Renal cortical epithelial cell (primary cell): ENCODE measurements at regions not wholly inside any gene's neighbourhood (a gene's known extent, or its start where the extent isn't known, plus 50 kb on each side); places are given as distances from the start of the nearest gene placed in this dataset.
"Not testable (repeated sequence)": the region's sequence is repeated elsewhere in the genome, so short reads cannot be mapped to it uniquely, and the experiment has no call there.

Source experiments
- DNase-seq: peaks from one replicate; pipeline ENCODE4 v3.0.0-alpha.2; 2011; ENCODE audit warnings: low read depth

DNA sequence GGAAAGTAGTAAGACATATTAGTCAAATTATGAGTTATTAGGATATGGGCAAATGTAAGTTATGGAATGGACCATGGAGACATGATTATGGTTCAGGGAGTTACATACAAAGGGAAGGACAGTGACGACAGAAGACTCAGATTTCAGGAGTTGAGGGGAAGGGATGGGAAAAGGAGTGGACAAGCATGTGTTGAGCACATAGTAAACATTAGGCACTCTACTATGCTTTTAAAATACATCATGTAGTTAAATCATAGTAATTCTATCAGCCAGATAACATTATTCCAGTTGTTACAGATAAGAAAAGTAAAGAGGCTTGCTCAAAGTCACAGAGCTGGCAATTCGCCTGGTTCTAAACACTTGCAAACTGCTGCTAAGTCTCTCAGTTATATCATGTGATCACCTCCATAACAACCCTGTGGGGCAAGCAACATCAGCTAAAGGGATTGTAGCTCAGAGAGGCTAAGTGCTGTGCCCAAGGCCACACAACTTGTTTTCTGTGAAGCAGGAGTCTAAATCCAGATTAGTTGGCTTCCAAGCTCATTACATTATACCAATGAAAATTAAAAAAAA lies 115.2 kb upstream of the MDFIC start:
- no peak for DNase-seq

DNA sequence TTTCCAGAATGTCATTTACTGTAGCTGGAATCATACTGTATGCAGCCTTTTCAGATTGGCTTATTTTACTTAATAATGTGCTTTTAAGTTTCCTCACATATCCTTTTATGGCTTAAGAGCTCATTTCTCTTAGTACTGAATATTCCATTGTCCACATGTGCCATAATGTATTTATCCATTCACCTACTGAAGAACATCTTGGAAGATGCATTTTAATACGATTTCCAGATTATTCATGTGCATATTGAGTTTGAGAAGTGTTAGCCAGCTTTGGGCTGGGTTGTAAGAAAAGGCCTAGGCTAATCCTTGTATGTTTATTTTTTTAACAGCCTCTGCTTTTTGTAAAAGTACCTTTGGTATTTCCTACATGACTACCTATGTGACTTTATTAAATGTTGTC lies 109.3 kb upstream of the MDFIC start:
- no peak for DNase-seq

DNA sequence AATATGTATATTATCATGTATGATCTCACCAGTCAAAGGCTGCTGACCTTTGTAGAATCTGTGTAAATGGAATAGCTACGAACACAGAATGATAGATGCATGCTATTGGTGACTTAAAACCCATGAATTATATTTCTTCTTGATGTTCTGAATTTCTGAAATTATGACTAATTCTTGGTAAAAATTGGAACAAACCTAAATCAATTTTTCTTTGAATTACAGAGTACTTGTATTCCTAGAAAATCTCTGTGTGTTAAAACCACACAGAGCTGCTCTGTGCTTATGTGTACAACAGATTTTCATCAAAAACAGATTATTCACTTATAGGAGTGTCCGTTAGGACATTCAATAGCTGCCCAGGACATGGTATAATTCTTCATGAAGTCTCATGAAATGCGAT lies 108.3 kb upstream of the MDFIC start:
- no peak for DNase-seq

DNA sequence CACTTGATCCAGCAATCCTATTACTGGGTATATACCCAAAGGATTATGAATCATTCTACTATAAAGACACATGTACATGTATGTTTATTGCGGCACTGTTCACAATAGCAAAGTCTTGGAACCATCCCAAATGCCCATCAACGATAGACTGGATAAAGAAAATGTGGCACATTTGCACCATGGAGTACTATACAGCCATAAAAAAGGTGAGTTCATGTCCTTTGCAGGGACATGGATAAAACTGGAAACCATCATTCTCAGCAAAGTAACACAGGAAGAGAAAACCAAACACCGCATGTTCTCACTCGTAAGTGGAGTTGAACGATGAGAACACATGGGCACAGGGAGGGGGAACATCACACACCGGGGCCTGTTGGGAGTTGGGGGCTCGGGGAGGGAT lies 104.9 kb upstream of the MDFIC start:
- DNase-seq: not testable (repeated sequence)

DNA sequence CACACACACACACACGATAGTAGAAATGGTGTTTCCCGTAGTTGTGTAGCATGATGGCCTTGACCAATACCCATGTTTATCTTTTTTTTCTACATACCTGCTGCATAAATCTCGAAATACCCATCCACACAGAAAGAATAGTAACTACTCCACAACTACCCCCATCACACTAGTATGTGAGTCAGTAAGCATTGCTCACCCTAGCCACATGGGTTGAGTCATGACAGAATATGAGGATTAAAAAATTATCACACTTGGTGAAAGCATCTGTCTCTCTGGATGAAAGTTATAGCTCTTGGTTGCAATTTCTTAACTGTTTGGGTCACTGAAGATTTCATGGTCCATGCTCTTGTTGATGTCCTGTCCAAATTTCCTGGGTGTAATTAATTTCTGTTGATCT lies 103.4 kb upstream of the MDFIC start:
- DNase-seq: peak; percentile 77

DNA sequence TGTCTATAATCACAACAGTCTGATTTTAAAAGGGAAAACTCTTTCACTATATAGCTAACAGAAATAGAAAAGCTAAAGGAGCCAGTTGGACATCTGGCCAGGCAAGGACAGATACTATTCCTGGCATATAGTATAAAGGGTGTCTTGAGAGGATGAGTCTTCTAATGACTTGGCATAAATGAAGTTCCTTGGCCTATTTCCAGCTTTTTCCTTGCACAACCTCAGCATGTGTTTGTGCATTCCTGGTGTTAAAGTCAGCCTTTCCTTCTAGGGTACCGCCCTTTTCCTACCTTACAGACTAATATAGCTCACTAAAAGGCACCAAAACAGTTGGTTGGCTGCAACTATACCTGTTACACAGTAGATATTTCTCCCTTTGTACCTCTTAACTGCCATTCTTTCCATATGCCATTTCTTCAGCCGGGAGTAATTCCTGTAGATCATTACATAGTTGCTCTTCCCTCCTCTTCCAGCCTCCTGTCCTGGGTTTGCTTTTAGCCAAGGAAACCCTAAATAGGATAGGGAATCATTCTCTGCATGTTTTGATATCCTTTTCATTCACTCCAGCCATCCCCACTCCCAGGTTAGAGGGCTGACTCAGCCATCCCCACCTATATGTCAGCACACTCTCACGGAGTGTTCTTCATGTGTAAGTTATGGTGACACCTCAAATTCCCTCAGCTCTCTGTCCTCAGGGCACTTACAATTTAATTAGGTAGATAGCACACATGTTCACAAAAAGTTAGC lies 102.1 kb upstream of the MDFIC start:
- DNase-seq: peak; percentile 99

DNA sequence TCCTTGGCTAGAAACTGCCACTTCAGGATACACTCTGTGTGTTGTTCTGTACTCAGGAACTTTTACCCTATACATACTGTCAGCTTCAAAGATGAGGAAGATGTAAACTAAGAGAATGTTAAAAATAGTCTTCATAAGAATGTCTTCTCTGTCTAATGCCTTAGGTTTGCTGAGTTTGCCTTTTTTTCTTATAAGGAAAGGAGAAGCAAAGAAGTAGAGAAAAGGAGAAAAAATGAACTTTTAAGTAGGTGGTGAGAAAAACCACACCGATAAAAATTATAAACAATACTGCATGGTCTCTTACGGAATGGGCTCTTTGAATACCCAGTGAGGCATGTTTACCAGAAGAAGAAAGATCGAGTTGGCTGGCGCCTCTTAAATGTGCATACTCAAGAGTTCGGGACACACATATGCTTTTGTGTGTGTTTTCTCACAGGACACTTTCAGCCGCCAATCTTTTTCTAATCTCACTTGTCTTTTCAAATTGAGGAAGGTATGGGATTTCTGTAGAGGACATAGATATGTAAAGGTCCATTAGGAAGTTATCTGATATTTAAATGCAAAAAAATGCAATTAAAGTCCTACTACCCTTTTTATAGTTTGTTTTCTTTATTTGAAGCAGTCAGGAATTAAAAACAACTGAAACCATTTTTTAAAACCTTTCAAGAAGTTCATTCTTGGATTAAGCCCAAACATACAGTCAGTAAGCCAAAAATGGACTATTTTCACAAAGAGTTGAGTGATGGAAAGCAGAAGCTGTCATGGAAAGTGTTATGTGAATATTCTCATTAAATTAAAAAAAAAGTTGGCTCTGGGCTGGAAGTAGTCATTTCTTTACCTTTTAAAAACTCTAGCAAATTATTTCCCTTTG lies 100.6 kb upstream of the MDFIC start:
- DNase-seq: no peak

DNA sequence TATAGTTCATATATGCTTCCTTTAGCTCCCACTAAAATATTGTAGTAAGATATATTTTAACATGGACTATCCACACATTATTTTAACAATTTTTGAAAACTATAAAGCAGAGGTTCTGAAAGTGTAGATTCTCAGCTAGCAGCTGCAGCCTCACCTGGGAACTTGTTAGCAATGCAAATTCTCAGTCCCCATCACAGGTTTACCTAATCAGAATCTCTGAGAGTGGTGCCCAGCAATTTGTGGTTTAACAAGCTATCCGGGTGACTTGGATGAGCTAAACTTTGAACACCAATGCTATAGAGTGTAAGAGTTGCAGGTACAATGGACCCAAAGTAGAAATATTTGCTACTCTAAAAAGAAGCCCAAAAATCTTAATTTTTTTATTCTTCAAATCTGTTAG lies 99.8 kb upstream of the MDFIC start:
- no peak for DNase-seq

DNA sequence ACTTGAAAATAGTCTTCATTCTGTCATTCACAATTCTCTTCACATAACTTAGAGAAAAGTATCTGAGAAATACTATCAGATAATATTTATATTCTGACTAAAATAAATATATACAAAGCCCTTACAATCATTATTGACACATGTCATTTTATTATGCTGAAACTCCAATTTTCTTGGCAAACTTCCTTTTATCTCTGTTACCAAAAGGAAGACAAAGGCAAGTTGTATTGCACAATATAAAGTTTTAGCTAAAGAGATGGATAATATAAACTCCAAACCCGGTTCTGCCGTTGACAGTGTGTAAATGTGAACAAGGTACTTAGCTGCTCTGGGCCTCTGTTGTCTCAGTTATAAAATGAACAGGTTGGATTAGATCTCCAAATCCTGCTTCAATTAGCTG lies 99.0 kb upstream of the MDFIC start:
- no peak for DNase-seq

DNA sequence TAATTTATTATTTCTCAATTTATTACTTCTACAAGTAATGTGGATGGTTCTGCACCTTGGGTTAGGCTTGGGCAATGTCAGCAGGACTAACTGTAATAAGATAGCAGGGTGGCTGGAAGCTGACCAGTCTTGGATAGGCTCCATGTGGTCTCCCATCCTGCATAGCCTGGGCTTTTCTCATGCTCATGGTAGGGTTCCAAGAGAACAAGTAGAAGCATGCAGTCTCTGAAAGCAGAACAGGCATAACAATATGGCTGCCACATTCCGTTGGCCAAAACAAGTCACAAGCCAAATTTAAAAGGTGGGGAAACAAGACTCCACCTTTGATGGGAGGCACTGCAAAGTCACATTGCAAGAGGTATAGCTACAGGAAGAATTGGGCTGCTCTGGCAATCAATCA lies 98.6 kb upstream of the MDFIC start:
- DNase-seq: no peak

DNA sequence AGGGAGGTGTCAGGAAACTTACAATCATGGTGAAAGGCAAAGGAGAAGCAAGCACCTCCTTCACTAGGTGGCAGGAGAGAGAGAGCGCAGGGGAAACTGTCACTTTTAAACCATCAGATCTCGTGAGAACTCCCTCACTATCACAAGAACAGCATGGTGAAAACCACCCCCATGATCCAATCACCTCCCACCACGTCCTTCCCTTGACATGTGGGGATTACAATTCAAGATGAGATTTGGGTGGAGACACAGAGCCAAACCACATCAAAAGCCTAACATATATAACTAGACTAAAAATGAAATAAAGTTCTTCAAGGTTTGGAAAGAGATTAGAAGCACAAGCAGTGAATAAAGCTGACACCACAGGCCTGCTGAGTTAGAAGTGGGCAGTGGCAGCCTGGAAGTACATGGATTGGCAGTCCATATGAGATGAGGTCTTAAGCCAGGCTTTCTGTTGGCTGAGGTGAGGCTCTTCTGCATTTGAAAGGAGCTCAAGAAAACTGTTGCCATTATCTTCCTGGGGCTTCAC lies 96.4 kb upstream of the MDFIC start:
- DNase-seq: no peak

DNA sequence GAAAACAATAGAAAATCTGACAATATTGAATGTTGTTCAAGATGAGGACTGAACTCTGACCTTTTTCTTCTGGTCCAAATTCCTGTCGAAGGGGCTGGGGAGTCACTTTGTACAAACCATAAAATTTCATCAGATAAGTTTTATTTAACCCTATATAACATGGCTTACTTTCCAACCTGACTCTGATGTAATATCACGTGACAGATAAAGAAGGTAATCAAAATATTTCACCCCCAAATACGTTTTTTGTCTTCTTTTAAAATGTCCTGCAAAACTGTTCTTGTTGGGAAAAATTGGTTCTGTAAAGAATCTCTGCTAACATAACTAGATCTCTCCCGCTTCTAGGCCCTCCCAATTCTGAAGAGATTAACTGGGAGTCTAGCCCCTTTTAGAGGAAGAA lies 90.9 kb upstream of the MDFIC start:
- DNase-seq: no peak

DNA sequence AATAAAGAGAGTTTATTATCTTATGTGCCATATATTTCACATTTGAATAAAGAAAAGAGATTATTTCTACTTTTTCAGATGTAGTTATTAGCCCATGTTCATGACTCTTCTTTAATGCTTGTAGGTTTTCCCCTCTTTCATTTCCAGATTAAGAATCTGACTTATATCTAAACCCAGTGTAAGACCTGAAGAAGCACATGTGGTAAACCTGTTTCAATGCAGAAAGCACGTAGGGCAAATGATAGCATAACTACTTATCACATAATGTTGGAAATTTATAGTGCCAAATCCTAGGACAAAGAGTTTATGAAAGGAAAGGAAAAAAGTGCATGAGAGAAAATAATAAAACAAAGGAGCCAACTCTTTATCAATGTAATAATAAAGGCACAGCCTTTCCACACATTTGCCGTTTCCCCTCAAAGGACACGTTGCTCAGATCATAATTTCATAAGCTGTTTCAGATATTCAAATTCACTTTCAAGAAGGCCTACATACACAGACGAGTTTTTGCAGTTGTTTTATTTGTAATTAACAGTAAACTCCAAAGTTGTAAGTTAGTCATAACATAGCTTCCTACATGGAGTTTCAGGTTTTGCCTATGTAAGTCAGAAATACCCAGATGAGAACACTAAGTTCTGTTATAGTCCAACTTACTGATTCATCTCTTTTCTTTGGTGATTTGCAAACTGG lies 88.8 kb upstream of the MDFIC start:
- no peak for DNase-seq

DNA sequence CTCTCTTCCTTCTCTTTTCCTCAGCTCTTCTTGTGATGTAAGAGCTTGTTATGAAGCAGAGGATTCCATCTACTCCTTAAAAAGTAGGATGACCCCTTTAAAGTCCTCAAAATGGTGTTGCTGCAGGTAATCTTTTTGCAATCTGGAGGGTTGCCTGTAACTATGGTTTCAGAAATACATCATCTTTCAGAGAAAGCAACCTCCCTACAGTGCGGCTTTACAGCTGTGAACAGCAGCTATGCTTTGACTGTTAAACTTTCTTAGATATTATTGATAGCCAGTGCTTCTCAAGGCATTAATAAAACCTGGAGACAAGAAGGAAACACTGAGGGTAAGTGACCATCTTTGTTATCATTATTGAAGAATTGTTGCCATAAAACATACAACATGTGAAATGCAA lies 86.6 kb upstream of the MDFIC start:
- DNase-seq: no peak

DNA sequence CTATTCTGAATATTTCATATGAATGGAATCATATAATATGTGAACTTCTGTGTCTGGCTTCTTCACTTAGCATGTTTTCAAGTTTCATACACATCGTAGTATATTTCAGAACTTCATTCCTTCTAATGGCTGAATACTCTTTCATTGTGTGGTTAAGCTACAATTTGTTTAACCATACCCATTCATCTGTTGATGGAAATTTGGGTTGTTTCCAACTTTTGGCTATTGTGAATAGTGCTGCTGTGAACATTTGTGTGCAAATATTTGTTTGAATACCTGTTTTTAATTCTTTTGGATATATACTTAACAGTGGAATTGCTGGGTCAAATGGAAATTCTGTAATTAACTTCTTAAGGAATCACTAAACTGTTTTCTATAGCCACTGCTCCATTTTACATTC lies 86.0 kb upstream of the MDFIC start:
- no peak for DNase-seq

DNA sequence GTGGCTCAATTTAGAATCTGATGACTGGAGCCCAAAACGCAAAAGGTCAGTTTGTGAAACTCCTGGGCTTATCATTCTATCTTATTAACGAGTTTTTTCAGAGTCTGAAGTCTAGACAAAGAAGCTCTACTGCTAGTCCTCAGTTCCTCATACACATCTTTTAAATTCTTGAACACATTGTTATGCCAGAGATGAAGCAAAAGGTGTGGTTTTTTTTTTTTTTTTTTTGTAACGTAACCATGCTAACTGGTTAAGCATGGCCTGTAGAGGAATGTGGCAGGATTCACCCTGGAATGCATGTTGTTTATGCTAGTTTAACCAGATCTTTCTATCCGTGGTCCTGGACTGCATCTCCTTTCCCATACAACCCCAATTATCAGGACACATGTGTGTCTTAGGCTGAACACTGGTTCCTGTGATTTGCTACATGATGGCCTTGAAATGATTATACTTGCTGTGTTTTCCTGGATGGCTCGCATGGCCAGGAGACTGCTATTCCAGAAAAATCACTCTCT lies 79.3 kb upstream of the MDFIC start:
- peak; percentile 36 for DNase-seq

DNA sequence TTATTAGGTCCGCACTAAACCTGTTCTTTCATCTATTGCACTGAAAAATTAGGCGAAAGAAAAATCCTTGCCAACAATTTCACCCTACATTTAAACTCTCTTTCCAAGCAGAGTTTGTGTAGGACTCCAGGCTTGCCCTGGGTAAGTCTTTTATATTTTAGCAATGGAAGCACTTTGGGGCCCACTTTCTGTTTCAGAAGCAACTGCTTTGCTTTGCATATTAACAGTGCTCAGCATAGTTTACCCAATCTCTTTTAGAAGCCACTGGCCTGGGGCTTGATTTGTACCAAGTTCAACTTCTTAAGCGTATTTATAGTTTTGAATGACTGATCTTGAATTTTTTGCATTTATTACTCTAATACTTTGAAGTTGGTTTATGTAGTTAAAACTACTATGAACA lies 78.8 kb upstream of the MDFIC start:
- no peak for DNase-seq

DNA sequence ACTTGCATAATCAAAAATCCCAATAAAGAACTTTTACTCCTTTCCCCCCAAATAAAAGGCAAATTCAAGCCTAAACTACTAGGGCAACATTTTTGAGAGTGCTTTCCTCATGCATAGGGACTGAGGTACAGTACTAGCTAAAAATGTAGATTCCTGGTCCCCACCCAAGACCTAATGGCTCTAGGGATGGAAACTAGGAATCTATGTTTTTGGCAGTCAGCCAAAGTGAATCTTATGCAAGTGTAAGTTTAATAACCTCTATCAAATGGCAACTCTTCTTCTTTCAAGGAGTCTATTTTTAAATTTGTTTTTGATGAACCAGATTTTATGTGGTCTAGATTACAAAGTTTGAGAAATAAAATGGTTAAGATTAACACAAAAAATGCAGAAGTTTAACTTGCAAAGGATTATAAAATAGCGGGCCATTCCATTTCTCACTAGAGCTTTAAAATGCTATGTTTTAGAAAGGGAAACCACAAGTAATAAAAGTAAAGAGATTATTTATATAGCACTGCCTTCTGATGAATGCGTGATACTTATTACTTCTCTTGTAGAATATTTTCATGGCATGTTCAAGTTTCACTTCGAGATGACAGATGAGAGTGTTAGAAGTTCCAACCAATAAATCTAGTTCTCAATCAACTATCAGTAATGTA lies 70.4 kb upstream of the MDFIC start:
- no peak for DNase-seq

DNA sequence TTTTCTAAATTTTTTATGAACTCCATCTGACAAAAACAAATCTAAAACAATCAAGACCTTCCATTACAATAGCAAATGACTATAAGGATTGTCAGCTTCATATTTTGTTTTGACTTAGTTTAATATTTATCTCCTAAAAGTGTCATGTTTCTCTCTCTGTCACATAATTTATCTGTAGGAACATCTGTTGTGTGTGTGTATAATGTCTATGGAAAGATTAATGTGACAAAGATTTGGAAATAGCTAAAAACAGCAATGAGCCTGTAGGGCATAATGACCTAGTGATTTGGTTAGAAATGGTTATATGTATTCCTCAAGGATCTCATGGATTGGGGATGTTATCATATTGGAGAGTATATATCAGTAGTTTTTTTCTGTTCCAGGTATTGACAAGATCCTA lies 69.6 kb upstream of the MDFIC start:
- no peak for DNase-seq

DNA sequence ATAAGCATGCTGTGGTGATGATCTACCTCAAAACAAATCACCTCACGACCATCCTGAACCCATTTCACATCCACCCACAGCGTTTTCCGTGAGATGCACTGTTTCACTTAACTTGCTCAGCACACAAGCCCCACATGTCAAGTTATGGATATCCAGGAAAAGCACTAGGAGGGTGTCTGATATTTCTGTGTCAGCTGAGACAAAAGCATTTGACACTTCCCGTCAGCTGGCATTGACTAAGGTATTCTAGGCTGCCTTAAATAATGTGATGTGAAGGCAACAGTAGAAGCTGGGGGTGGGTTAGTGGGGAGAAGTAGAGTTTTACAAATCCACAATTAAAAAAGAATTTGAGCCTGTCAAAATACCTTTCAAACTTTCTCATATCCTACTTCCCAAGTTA lies 68.7 kb upstream of the MDFIC start:
- no peak for DNase-seq

DNA sequence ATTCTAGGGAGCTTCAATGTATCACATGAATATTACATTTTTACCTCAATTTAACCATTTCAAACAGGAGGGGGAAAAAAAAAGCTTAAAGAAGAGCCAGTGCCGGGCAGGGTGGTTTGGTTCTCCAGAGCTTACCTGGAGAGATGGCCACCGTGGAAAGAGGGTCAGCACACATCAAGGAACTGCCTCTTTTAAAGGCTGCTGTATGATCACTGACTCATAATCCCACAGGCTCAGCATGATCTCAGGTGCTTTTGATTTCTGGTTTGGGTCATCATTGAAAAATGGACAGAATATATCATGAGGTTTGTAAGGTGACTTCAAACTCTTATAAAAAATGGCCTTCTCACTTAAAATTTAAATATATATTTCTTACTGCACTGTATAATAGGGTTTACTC lies 67.5 kb upstream of the MDFIC start:
- peak; percentile 9 for DNase-seq
